Calu3 (cell line): ENCODE measurements at regions not wholly inside any gene's neighbourhood (a gene's known extent, or its start where the extent isn't known, plus 50 kb on each side); places are given as distances from the start of the nearest gene placed in this dataset.

Experiments
- BruUV-seq: library from RNA; stranded (reverse); fragments of 400-500 nt; replicated peaks from 2 replicates; lab custom pipeline; 2021; lab: Mats Ljungman, UMichigan
- CTCF ChIA-PET: fragments of 300-600 bp; sonication (Branson Sonifier 250); formaldehyde crosslinking; loops from one replicate; lab custom pipeline; 2022; ENCODE audit warnings: antibody characterized with exemption; lab: Charles Lee
- DNase-seq: peaks from one replicate; pipeline ENCODE4 v3.0.0; 2022
- H3K27ac Mint-ChIP-seq: one replicate; pipeline ENCODE4 v1.8.0; 2022; ENCODE audit warnings: mixed read lengths; ENCODE audit not compliant: unreplicated experiment
- H3K27me3 Mint-ChIP-seq: one replicate; pipeline ENCODE4 v1.8.0; 2022; ENCODE audit warnings: mixed read lengths; ENCODE audit not compliant: unreplicated experiment
- H3K36me3 Mint-ChIP-seq: one replicate; pipeline ENCODE4 v1.8.0; 2022; ENCODE audit warnings: mild to moderate bottlenecking, moderate library complexity, mixed read lengths; ENCODE audit not compliant: insufficient read depth, unreplicated experiment
- H3K4me1 Mint-ChIP-seq: one replicate; pipeline ENCODE4 v1.8.0; 2022; ENCODE audit warnings: mild to moderate bottlenecking, low read depth, mixed read lengths; ENCODE audit not compliant: unreplicated experiment
- H3K4me3 Mint-ChIP-seq: one replicate; pipeline ENCODE4 v1.8.0; 2022; ENCODE audit warnings: mild to moderate bottlenecking, low read depth, moderate library complexity, mixed read lengths; ENCODE audit not compliant: unreplicated experiment
- H3K9me3 Mint-ChIP-seq: one replicate; pipeline ENCODE4 v1.8.0; 2022; ENCODE audit warnings: low read depth, mixed read lengths; ENCODE audit not compliant: unreplicated experiment
- intact Hi-C: fragments of 100-400 bp; cut with micrococcal nuclease; formaldehyde crosslinking; loops from one replicate; pipeline ENCODE4 v1.10.0; 2022; ENCODE audit not compliant: unreplicated experiment
- TF ChIP-seq, protein P1 (sequence below): fragments of 200-600 bp; IDR thresholded peaks from one replicate; pipeline ENCODE4 v1.8.0; 2022; ENCODE audit warnings: antibody characterized with exemption; ENCODE audit not compliant: unreplicated experiment

DNA sequence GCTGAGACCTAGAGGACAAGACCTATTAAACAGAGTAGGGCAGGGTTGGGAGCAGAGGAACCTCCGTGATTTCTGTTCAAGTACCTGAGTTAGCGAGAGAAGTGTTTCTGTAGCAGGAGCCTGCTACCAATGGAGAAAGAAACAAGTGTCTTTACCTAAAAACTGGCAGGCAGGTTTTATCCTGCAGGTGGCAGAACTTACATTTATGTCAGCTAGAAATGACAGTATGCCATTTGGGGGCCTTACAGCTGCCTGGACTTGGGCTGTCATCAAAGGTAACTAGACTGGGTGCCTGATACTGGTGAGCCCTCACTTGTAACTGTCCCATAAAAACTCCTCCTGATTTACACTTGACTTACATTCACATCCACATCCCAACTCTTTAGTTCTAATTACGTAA is 185.3 kb upstream of the MIR17HG start:
- Mint-ChIP-seq H3K4me3 (no peak overlapping the region), H3K27me3 (no peaks in the 10 kb centered on the region), H3K27ac (no peak overlapping the region), H3K36me3 (no peaks in the 10 kb centered on the region), H3K4me1 (no peaks in the 10 kb centered on the region), H3K9me3 (no peaks in the 10 kb centered on the region)
- TF ChIP-seq, protein P1, sequence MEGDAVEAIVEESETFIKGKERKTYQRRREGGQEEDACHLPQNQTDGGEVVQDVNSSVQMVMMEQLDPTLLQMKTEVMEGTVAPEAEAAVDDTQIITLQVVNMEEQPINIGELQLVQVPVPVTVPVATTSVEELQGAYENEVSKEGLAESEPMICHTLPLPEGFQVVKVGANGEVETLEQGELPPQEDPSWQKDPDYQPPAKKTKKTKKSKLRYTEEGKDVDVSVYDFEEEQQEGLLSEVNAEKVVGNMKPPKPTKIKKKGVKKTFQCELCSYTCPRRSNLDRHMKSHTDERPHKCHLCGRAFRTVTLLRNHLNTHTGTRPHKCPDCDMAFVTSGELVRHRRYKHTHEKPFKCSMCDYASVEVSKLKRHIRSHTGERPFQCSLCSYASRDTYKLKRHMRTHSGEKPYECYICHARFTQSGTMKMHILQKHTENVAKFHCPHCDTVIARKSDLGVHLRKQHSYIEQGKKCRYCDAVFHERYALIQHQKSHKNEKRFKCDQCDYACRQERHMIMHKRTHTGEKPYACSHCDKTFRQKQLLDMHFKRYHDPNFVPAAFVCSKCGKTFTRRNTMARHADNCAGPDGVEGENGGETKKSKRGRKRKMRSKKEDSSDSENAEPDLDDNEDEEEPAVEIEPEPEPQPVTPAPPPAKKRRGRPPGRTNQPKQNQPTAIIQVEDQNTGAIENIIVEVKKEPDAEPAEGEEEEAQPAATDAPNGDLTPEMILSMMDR = no peak
- DNase-seq = no peak
- no TSS peak for BruUV-seq
- intact Hi-C loops = loop anchor here (2.0 kb wide), 1 partner anchor 87 kb away; no protein-coding TSS in a partner anchor
- CTCF ChIA-PET = interaction anchor here (1.0 kb wide), 2 partner anchors 22 to 86 kb away, joined by 6 to 8 read pairs; no protein-coding TSS in a partner anchor

DNA sequence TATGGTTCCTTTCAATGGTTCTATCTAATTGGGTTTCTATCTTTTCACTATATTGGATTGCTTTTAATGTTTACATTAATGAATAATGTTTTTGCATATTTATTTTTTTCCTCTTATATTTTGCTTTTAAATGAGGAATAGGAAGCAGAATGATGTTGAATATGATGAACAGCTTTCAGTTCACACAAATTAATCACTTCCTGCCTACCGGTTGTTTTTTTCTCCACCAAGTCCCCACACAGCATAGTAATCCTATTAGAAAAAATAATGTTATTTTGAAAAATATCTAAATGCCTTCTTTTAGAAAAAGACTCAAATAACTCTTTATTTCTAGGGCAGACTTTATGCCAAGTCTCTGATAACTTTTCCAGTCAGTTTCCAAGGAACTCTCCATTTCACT is 184.9 kb upstream of the MIR17HG start:
- H3K4me1 Mint-ChIP-seq = no peaks in the 10 kb centered on the region
- no peak overlapping the region for H3K27ac Mint-ChIP-seq
- no peaks in the 10 kb centered on the region for H3K27me3 Mint-ChIP-seq
- no peak overlapping the region for H3K4me3 Mint-ChIP-seq
- TF ChIP-seq, protein P1 = no peak
- no TSS peak for BruUV-seq
- no peak for DNase-seq
- H3K36me3 Mint-ChIP-seq = no peaks in the 10 kb centered on the region
- CTCF ChIA-PET = interaction anchor here (1.0 kb wide), 2 partner anchors 22 to 85 kb away, joined by 6 to 8 read pairs; no protein-coding TSS in a partner anchor
- intact Hi-C loops = loop anchor here (2.0 kb wide), 1 partner anchor 86 kb away; no protein-coding TSS in a partner anchor
- H3K9me3 Mint-ChIP-seq = no peaks in the 10 kb centered on the region

DNA sequence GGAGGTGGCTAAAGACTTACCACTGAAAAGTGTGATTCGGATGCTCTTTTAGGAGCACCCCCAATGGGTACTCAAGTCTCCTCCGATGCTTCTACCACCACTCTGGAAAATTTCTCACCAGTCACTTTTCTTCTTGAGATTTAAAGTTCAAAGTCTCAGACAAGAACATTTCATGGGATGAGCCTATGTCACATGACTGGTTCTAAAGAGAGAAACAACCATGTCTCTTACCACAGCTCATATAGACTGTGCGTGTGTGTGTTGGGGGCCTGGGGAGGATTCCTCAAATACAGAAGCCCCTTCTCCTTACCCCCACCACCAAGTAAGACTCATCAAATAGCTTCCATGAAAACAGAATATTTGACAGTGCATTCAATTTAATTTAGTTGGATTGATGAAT is 181.7 kb upstream of the MIR17HG start:
- no TSS peak for BruUV-seq
- intact Hi-C loops = no loop called here
- no peaks in the 10 kb centered on the region for H3K9me3 Mint-ChIP-seq
- no peak for DNase-seq
- CTCF ChIA-PET = no interaction called here
- no peaks in the 10 kb centered on the region for H3K36me3 Mint-ChIP-seq
- H3K4me1 Mint-ChIP-seq = no peaks in the 10 kb centered on the region
- H3K27me3 Mint-ChIP-seq = no peaks in the 10 kb centered on the region
- TF ChIP-seq, protein P1 = no peak
- H3K4me3 Mint-ChIP-seq = no peak overlapping the region
- H3K27ac Mint-ChIP-seq = no peak overlapping the region

DNA sequence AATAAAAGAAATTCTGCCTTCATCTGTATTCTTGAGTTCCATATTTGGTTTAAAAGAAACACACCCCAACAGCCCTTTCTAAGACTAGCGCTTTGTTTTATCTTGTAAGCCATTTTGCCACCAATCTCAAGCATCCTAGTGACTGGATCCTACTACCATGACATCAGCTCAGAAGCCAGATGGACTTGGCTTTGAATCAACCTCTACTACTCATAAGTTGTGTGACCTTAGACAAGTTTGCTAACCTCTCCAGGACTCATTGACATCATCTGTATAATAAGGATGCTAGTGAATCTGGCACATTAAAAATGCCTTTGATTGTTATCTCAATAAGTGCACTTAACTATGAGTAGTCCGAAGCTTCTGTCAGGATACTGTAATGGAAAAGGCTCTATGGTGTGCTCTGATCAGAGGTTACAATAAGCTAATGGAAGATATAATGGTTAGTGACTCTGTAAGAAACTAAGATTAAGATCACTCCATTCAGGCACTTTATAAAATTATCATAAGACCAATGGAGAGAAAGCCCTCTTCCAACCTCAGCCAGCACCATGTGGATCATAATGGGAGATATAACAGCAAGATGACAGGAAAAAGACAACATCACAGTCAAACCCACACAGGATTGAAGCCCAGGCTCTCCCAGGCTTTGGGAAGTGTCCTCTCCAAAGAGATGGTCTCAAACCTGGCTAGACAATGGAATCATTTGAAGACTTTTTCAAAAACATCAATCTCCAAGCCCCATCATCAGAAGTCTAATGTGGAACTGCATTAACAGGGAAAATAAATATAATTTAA is 180.6 kb upstream of the MIR17HG start:
- no TSS peak for BruUV-seq
- TF ChIP-seq, protein P1 = no peak
- no peak overlapping the region for H3K27ac Mint-ChIP-seq

More for the DNA sequence above, 180.6 kb upstream of the MIR17HG start:
- Mint-ChIP-seq H3K36me3 (no peaks in the 10 kb centered on the region), H3K27me3 (no peaks in the 10 kb centered on the region), H3K9me3 (no peaks in the 10 kb centered on the region), H3K4me3 (no peak overlapping the region), H3K4me1 (no peaks in the 10 kb centered on the region)
- intact Hi-C loops = no loop called here
- no peak for DNase-seq
- CTCF ChIA-PET = no interaction called here
